A549 (cell line): ENCODE measurements at regions not wholly inside any gene's neighbourhood (a gene's known extent, or its start where the extent isn't known, plus 50 kb on each side); places are given as distances from the start of the nearest gene placed in this dataset.

Experiments
- CHD2 ChIP-seq: fragments of 150-350 bp; IDR thresholded peaks from 2 replicates; pipeline ENCODE4 v1.6.1; 2014; ENCODE audit warnings: low read length; ENCODE audit not compliant: partially characterized antibody
- CHD4 ChIP-seq: fragments of 200-600 bp; sonication (generic); IDR thresholded peaks from 2 replicates; pipeline ENCODE4 v1.6.1; 2016; ENCODE audit warnings: antibody characterized with exemption, mild to moderate bottlenecking, borderline replicate concordance
- CTCF ChIP-seq: fragments of >200 bp; sonication (Bioruptor Twin); formaldehyde crosslinking; IDR thresholded peaks from 3 replicates; pipeline ENCODE4 v1.5.1; 2016
- EHMT2 ChIP-seq: fragments of 200-600 bp; sonication (generic); IDR thresholded peaks from 2 replicates; pipeline ENCODE4 v1.6.1; 2016; ENCODE audit warnings: antibody characterized with exemption, low read depth, mild to moderate bottlenecking, moderate library complexity
- MYC ChIP-seq: IDR thresholded peaks from 2 replicates; pipeline ENCODE4 v1.6.1; 2012; ENCODE audit warnings: mild to moderate bottlenecking, inconsistent platforms, low read length, improper control_type of control experiment, borderline replicate concordance
- PHF8 ChIP-seq: fragments of 200-600 bp; sonication (generic); IDR thresholded peaks from 2 replicates; pipeline ENCODE4 v1.6.1; 2016; ENCODE audit warnings: low read depth, mild to moderate bottlenecking, antibody characterized with exemption, moderate library complexity, borderline replicate concordance
- POLR2A ChIP-seq: IDR thresholded peaks from 2 replicates; pipeline ENCODE4 v1.6.1; 2012; ENCODE audit warnings: mild to moderate bottlenecking, low read length
- POLR2AphosphoS2 ChIP-seq: conservative IDR thresholded peaks from 2 replicates; pipeline ENCODE4 v1.6.1; 2012; ENCODE audit warnings: low read length, improper control_type of control experiment, inconsistent platforms
- RAD21 ChIP-seq, 2 experiments: fragments of >200 bp in 1 of 2; sonication (Bioruptor Twin) in 1 of 2; formaldehyde crosslinking in 1 of 2; IDR thresholded peaks in 1 of 2; conservative IDR thresholded peaks in 1 of 2; 2 replicates in 1 of 2; 3 replicates in 1 of 2; pipeline ENCODE4 v1.6.1; 2012 to 2018; ENCODE audit warnings: inconsistent platforms in 1 of 2
- RFX5 ChIP-seq: fragments of 450-650 bp; IDR thresholded peaks from 2 replicates; pipeline ENCODE4 v1.7.1; 2014; ENCODE audit warnings: antibody characterized with exemption, mild to moderate bottlenecking, moderate library complexity
- SMC3 ChIP-seq: fragments of >200 bp; sonication (Bioruptor Twin); formaldehyde crosslinking; IDR thresholded peaks from 3 replicates; pipeline ENCODE4 v1.6.1; 2018; ENCODE audit warnings: inconsistent platforms
- SREBF2 ChIP-seq: fragments of 450-650 bp; IDR thresholded peaks from 2 replicates; pipeline ENCODE4 v1.6.1; 2014; ENCODE audit warnings: mild to moderate bottlenecking, moderate library complexity

- TF ChIP-seq CTCF: no peak
- TF ChIP-seq RFX5: no peak
- TF ChIP-seq POLR2A: no peak
- TF ChIP-seq SREBF2: no peak
- no peak for TF ChIP-seq POLR2AphosphoS2
- no peak for TF ChIP-seq PHF8
- TF ChIP-seq RAD21 (conservative IDR thresholded peaks at IDR 0.05 in 1 of 2, IDR thresholded peaks at IDR 0.05 in 1 of 2): no peak
- TF ChIP-seq CHD2: no peak
- TF ChIP-seq EHMT2: no peak
- no peak for TF ChIP-seq CHD4
- no peak for TF ChIP-seq MYC
- TF ChIP-seq SMC3: no peak
Observed at GRCh38 chr6:44672841-44673240, 285.3 kb downstream of the CDC5L start.
